H1 (cell line): ENCODE measurements at regions not wholly inside any gene's neighbourhood (a gene's known extent, or its start where the extent isn't known, plus 50 kb on each side); places are given as distances from the start of the nearest gene placed in this dataset.

ENCODE experiments used
- EP300 ChIP-seq, 2 experiments: IDR thresholded peaks; 1 replicate in 1 of 2; 2 replicates in 1 of 2; pipeline ENCODE4 v1.6.1; 2011 to 2012; ENCODE audit warnings: low read depth in 2 of 2, low read length in 2 of 2, mild to moderate bottlenecking in 2 of 2, borderline replicate concordance in 1 of 2, inconsistent platforms in 1 of 2, moderate library complexity in 1 of 2
- JUND ChIP-seq: IDR thresholded peaks from 2 replicates; pipeline ENCODE4 v1.6.1; 2011; ENCODE audit warnings: mild to moderate bottlenecking, improper control_type of control experiment, low read length
- MAX ChIP-seq: IDR thresholded peaks from 2 replicates; pipeline ENCODE4 v1.6.1; 2012; ENCODE audit warnings: inconsistent platforms
- NANOG ChIP-seq: IDR thresholded peaks from 2 replicates; pipeline ENCODE4 v1.6.1; 2011; ENCODE audit warnings: low read length, low read depth, mild to moderate bottlenecking, inconsistent platforms; ENCODE audit not compliant: insufficient read depth, poor library complexity, severe bottlenecking
- POU5F1 ChIP-seq: IDR thresholded peaks from 2 replicates; pipeline ENCODE4 v1.6.1; 2011; ENCODE audit warnings: low read depth, mild to moderate bottlenecking, low read length, moderate library complexity
- RNF2 ChIP-seq: fragments of 200-900, 300-1000 bp; sonication (generic); IDR thresholded peaks from 2 replicates; pipeline ENCODE4 v1.7.1; 2016; ENCODE audit warnings: borderline replicate concordance, low read depth, mild to moderate bottlenecking, antibody characterized with exemption, low read length; ENCODE audit not compliant: poor library complexity, severe bottlenecking; ENCODE audit errors: missing control alignments
- SP4 ChIP-seq: IDR thresholded peaks from 2 replicates; pipeline ENCODE4 v1.6.1; 2012; ENCODE audit warnings: low read length, inconsistent platforms
- TAF7 ChIP-seq: optimal IDR thresholded peaks from 2 replicates; pipeline ENCODE3; 2011; ENCODE audit warnings: low read depth, mild to moderate bottlenecking, inconsistent platforms, low read length, moderate library complexity, borderline replicate concordance
- TF ChIP-seq, protein P1 (sequence below): fragments of 300-600 bp; sonication (generic); IDR thresholded peaks from 2 replicates; pipeline ENCODE4 v1.7.1; 2012; ENCODE audit warnings: low read length, moderate library complexity, mild to moderate bottlenecking, inconsistent platforms; ENCODE audit not compliant: insufficient replicate concordance
- TF ChIP-seq, protein P2 (sequence below): IDR thresholded peaks from 2 replicates; pipeline ENCODE4 v1.6.1; 2011; ENCODE audit warnings: low read depth, mild to moderate bottlenecking, low read length; ENCODE audit not compliant: insufficient read depth

- TF ChIP-seq, protein P1, sequence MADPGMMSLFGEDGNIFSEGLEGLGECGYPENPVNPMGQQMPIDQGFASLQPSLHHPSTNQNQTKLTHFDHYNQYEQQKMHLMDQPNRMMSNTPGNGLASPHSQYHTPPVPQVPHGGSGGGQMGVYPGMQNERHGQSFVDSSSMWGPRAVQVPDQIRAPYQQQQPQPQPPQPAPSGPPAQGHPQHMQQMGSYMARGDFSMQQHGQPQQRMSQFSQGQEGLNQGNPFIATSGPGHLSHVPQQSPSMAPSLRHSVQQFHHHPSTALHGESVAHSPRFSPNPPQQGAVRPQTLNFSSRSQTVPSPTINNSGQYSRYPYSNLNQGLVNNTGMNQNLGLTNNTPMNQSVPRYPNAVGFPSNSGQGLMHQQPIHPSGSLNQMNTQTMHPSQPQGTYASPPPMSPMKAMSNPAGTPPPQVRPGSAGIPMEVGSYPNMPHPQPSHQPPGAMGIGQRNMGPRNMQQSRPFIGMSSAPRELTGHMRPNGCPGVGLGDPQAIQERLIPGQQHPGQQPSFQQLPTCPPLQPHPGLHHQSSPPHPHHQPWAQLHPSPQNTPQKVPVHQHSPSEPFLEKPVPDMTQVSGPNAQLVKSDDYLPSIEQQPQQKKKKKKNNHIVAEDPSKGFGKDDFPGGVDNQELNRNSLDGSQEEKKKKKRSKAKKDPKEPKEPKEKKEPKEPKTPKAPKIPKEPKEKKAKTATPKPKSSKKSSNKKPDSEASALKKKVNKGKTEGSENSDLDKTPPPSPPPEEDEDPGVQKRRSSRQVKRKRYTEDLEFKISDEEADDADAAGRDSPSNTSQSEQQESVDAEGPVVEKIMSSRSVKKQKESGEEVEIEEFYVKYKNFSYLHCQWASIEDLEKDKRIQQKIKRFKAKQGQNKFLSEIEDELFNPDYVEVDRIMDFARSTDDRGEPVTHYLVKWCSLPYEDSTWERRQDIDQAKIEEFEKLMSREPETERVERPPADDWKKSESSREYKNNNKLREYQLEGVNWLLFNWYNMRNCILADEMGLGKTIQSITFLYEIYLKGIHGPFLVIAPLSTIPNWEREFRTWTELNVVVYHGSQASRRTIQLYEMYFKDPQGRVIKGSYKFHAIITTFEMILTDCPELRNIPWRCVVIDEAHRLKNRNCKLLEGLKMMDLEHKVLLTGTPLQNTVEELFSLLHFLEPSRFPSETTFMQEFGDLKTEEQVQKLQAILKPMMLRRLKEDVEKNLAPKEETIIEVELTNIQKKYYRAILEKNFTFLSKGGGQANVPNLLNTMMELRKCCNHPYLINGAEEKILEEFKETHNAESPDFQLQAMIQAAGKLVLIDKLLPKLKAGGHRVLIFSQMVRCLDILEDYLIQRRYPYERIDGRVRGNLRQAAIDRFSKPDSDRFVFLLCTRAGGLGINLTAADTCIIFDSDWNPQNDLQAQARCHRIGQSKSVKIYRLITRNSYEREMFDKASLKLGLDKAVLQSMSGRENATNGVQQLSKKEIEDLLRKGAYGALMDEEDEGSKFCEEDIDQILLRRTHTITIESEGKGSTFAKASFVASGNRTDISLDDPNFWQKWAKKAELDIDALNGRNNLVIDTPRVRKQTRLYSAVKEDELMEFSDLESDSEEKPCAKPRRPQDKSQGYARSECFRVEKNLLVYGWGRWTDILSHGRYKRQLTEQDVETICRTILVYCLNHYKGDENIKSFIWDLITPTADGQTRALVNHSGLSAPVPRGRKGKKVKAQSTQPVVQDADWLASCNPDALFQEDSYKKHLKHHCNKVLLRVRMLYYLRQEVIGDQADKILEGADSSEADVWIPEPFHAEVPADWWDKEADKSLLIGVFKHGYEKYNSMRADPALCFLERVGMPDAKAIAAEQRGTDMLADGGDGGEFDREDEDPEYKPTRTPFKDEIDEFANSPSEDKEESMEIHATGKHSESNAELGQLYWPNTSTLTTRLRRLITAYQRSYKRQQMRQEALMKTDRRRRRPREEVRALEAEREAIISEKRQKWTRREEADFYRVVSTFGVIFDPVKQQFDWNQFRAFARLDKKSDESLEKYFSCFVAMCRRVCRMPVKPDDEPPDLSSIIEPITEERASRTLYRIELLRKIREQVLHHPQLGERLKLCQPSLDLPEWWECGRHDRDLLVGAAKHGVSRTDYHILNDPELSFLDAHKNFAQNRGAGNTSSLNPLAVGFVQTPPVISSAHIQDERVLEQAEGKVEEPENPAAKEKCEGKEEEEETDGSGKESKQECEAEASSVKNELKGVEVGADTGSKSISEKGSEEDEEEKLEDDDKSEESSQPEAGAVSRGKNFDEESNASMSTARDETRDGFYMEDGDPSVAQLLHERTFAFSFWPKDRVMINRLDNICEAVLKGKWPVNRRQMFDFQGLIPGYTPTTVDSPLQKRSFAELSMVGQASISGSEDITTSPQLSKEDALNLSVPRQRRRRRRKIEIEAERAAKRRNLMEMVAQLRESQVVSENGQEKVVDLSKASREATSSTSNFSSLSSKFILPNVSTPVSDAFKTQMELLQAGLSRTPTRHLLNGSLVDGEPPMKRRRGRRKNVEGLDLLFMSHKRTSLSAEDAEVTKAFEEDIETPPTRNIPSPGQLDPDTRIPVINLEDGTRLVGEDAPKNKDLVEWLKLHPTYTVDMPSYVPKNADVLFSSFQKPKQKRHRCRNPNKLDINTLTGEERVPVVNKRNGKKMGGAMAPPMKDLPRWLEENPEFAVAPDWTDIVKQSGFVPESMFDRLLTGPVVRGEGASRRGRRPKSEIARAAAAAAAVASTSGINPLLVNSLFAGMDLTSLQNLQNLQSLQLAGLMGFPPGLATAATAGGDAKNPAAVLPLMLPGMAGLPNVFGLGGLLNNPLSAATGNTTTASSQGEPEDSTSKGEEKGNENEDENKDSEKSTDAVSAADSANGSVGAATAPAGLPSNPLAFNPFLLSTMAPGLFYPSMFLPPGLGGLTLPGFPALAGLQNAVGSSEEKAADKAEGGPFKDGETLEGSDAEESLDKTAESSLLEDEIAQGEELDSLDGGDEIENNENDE: no peak
- no peak for TF ChIP-seq SP4
- no peak for TF ChIP-seq EP300 (IDR thresholded peaks at IDR 0.05; ENCODE audit: borderline replicate concordance in 1 of 2, low read depth in 2 of 2, low read length in 2 of 2)
- no peak for TF ChIP-seq JUND
- no peak for TF ChIP-seq POU5F1
- TF ChIP-seq, protein P2, sequence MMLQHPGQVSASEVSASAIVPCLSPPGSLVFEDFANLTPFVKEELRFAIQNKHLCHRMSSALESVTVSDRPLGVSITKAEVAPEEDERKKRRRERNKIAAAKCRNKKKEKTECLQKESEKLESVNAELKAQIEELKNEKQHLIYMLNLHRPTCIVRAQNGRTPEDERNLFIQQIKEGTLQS: no peak
- TF ChIP-seq MAX: no peak
- TF ChIP-seq RNF2: no peak
- no peak for TF ChIP-seq NANOG
- no peak for TF ChIP-seq TAF7
- TF ChIP-seq, all 59 proteins: peak for 0
These were observed 337.1 kb downstream of the CNTNAP4 start (continued) for GRCh38 chr16:76614269-76614668.
